ENCODE measurements at regions not wholly inside any gene's neighbourhood (a gene's known extent, or its start where the extent isn't known, plus 50 kb on each side); places are given as distances from the start of the nearest gene placed in this dataset.

DNA sequence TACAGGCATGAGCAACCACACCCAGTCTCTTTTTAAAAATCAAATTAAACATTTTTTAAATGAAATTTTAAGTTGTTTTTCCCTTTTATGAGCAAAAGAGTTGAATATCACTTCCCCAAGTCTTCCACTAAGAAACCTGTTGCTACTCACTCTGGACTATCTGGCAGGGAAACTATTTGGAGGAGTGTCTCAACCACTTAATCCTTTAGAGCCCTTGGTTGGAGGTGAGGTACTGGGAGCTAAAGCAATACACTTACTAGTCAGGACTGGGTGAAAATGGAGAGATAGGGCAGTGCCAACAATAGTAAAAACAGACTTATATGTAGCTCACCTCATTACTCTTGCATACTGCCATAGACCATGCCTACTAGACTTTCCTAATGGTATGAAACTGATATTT is 135.5 kb downstream of the RND3 start:
- Histone ChIP-seq H3K27me3 (replicated peaks in 1 of 7) (no peaks in the 10 kb centered on the region), H3K27ac (no peak overlapping the region), H3K36me3 (no peaks in the 10 kb centered on the region), H3K9me3 (peaks cover 0 to 7% (median 0%) of the 10 kb centered on the region in 8 donors), H3K4me3 (no peak overlapping the region), H3K4me1 (no peaks in the 10 kb centered on the region)
- no peak for DNase-seq
- TF ChIP-seq, protein P1, sequence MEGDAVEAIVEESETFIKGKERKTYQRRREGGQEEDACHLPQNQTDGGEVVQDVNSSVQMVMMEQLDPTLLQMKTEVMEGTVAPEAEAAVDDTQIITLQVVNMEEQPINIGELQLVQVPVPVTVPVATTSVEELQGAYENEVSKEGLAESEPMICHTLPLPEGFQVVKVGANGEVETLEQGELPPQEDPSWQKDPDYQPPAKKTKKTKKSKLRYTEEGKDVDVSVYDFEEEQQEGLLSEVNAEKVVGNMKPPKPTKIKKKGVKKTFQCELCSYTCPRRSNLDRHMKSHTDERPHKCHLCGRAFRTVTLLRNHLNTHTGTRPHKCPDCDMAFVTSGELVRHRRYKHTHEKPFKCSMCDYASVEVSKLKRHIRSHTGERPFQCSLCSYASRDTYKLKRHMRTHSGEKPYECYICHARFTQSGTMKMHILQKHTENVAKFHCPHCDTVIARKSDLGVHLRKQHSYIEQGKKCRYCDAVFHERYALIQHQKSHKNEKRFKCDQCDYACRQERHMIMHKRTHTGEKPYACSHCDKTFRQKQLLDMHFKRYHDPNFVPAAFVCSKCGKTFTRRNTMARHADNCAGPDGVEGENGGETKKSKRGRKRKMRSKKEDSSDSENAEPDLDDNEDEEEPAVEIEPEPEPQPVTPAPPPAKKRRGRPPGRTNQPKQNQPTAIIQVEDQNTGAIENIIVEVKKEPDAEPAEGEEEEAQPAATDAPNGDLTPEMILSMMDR (IDR thresholded peaks at IDR 0.05 in 8 of 11, conservative IDR thresholded peaks at IDR 0.05 in 3 of 11) = no peak
- no peak for TF ChIP-seq POLR2A (IDR thresholded peaks at IDR 0.05)
- TF ChIP-seq POLR2AphosphoS5 (IDR thresholded peaks at IDR 0.05) = no peak
- intact Hi-C loops (cut with DNase I; ENCODE audit: low total_unique reads) = no loop called here

DNA sequence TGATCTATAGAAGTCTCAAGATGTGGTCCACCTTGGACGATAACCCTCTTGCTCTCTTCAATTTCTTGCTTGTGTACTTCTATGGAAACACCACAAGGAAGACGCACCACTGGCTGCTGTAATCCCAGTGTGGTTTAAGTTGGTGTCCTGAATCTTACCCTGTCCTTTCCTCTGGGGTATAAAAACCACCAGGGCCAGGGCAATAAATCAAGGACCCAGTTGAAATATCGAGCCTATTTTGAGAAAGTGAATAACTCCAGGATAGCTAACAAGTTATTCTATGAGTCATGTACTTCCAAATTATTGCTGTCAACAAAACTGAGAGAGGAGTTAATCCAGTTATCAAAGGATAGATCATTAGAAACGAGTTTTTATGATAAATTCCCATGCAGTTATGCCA is 137.0 kb downstream of the RND3 start:
- H3K36me3 ChIP-seq = no peaks in the 10 kb centered on the region
- no peak overlapping the region for H3K4me3 ChIP-seq
- peaks cover 0 to 7% (median 0%) of the 10 kb centered on the region in 8 donors for H3K9me3 ChIP-seq
- no peaks in the 10 kb centered on the region for H3K27me3 ChIP-seq (replicated peaks in 1 of 7)
- H3K27ac ChIP-seq = no peak overlapping the region
- no peak for DNase-seq
- WGBS, 5 donors = 69 to 82% (median 77%) methylated on average over 4 of the region's 4 CpGs
- no peaks in the 10 kb centered on the region for H3K4me1 ChIP-seq
- TF ChIP-seq POLR2AphosphoS5 (IDR thresholded peaks at IDR 0.05) (no peak), POLR2A (IDR thresholded peaks at IDR 0.05) (no peak)
- TF ChIP-seq, protein P1 (IDR thresholded peaks at IDR 0.05 in 8 of 11, conservative IDR thresholded peaks at IDR 0.05 in 3 of 11) = no peak
- intact Hi-C loops (cut with DNase I; ENCODE audit: low total_unique reads) = no loop called here

DNA sequence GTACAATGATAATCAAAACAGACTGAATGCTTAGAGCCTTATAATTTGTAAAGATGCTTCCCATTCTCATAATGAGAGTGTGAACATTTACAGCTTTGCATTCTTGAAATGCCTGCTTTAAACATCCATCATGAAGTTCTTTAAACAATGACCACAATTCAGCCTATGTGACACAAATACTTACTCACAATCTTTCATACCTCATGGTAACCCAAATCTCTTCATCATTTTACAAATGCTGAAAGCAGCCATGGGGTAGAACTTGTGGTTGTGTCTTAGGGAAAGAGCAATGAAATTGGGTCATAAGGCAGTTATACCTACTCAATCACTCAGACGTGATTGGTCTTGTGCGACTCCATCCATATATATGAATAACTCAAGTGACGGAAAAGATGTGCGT is 140.7 kb downstream of the RND3 start:
- WGBS, 5 donors = 89 to 96% (median 93%) methylated on average over 4 of the region's 4 CpGs
- no peak overlapping the region for H3K27ac ChIP-seq
- intact Hi-C loops (cut with DNase I; ENCODE audit: low total_unique reads) = no loop called here
- DNase-seq = no peak
- peaks cover 0 to 4% (median 0%) of the 10 kb centered on the region in 8 donors for H3K9me3 ChIP-seq
- H3K27me3 ChIP-seq (replicated peaks in 1 of 7) = no peaks in the 10 kb centered on the region
- no peaks in the 10 kb centered on the region for H3K4me1 ChIP-seq
- no peak overlapping the region for H3K4me3 ChIP-seq
- TF ChIP-seq, protein P1 (IDR thresholded peaks at IDR 0.05 in 8 of 11, conservative IDR thresholded peaks at IDR 0.05 in 3 of 11) = no peak
- TF ChIP-seq POLR2A (IDR thresholded peaks at IDR 0.05) (no peak), POLR2AphosphoS5 (IDR thresholded peaks at IDR 0.05) (no peak)
- H3K36me3 ChIP-seq = no peaks in the 10 kb centered on the region

DNA sequence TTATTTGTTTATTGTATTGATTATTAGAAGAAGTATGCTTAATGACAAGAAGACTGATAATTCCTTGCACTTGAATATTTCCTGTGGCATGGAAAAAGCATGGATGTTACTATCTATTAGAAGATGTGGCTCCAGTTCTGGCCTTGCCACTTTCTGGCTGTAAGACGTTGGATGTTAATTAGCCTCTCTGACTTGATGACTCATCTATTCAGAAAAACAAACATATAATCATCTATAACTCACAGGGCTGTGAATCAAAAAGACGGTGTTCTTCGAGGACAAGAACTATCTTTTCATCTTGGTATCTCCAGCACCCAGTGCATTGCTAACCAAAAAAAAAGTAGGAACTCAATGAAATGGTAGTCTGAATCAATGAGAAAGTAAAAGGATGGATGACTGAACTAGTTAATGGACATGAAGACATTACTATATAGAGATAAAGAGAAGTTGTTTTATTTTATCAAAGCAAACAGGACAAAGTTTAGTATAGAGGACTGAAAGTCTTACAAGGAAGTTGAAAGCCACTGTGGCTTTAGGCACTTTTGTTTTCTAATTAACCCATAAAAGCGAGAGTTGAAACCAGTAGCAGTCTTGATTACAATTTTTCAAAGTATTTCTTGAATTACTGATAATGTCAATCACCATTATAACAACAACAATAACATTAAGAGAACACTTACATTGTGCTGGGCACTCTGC is 145.3 kb downstream of the RND3 start:
- WGBS, 5 donors = 80 to 87% (median 84%) methylated on average over 4 of the region's 4 CpGs
- intact Hi-C loops (cut with DNase I; ENCODE audit: low total_unique reads) = no loop called here
- no peak for DNase-seq
- H3K36me3 ChIP-seq = no peaks in the 10 kb centered on the region
- no peak overlapping the region for H3K27ac ChIP-seq
- no peaks in the 10 kb centered on the region for H3K27me3 ChIP-seq (replicated peaks in 1 of 7)
- H3K9me3 ChIP-seq = peaks cover 0 to 4% (median 0%) of the 10 kb centered on the region in 8 donors
- no peaks in the 10 kb centered on the region for H3K4me1 ChIP-seq
- H3K4me3 ChIP-seq = no peak overlapping the region
- TF ChIP-seq POLR2A (IDR thresholded peaks at IDR 0.05) (no peak), POLR2AphosphoS5 (IDR thresholded peaks at IDR 0.05) (no peak)
- TF ChIP-seq, protein P1 (IDR thresholded peaks at IDR 0.05 in 8 of 11, conservative IDR thresholded peaks at IDR 0.05 in 3 of 11) = no peak

Data from spleen (tissue), 11 donors.